Endodermal cell (in vitro differentiated cells): ENCODE measurements at regions not wholly inside any gene's neighbourhood (a gene's known extent, or its start where the extent isn't known, plus 50 kb on each side); places are given as distances from the start of the nearest gene placed in this dataset.

Experiments used
- DNase-seq: peaks from one replicate; pipeline ENCODE4 v3.0.0-alpha.2; 2017
- H3K27ac ChIP-seq: 2 replicates; pipeline ENCODE4 v1.5.1; 2013; ENCODE audit warnings: mild to moderate bottlenecking, low read depth, low read length, moderate library complexity
- H3K27me3 ChIP-seq: 2 replicates; pipeline ENCODE4 v1.6.1; 2013; ENCODE audit warnings: mild to moderate bottlenecking, low read length, moderate library complexity; ENCODE audit not compliant: insufficient read depth, control insufficient read depth, poor library complexity, severe bottlenecking
- H3K36me3 ChIP-seq: 2 replicates; pipeline ENCODE4 v1.7.0; 2013; ENCODE audit warnings: mild to moderate bottlenecking, low read length, moderate library complexity; ENCODE audit not compliant: control insufficient read depth, insufficient read depth
- H3K4me1 ChIP-seq: one replicate; pipeline ENCODE4 v1.7.0; 2013; ENCODE audit warnings: low read length; ENCODE audit not compliant: control insufficient read depth, insufficient read depth
- H3K4me3 ChIP-seq: 2 replicates; pipeline ENCODE4 v1.5.1; 2013; ENCODE audit warnings: mild to moderate bottlenecking, low read length, moderate library complexity
- H3K9ac ChIP-seq: 2 replicates; pipeline ENCODE4 v1.6.1; 2013; ENCODE audit warnings: mild to moderate bottlenecking, low read length, moderate library complexity; ENCODE audit not compliant: poor library complexity, severe bottlenecking; ENCODE audit errors: extremely low read depth
- H3K9me3 ChIP-seq: 2 replicates; pipeline ENCODE4 v1.6.1; 2013; ENCODE audit warnings: mild to moderate bottlenecking, low read length, moderate library complexity; ENCODE audit not compliant: control insufficient read depth
- H3K27ac Mint-ChIP-seq: 2 replicates; pipeline ENCODE4 v1.8.0; 2020; ENCODE audit warnings: mixed read lengths
- H3K27me3 Mint-ChIP-seq: 2 replicates; pipeline ENCODE4 v1.8.0; 2021; ENCODE audit warnings: mild to moderate bottlenecking, mixed read lengths; ENCODE audit not compliant: insufficient read depth
- H3K36me3 Mint-ChIP-seq: 2 replicates; pipeline ENCODE4 v1.8.0; 2020; ENCODE audit warnings: low read depth, mixed read lengths
- H3K4me1 Mint-ChIP-seq: 2 replicates; pipeline ENCODE4 v1.8.0; 2020; ENCODE audit warnings: mixed read lengths
- H3K4me3 Mint-ChIP-seq: 2 replicates; pipeline ENCODE4 v1.8.0; 2020; ENCODE audit warnings: mild to moderate bottlenecking, moderate library complexity, mixed read lengths
- H3K9me3 Mint-ChIP-seq: 2 replicates; pipeline ENCODE4 v1.8.0; 2020; ENCODE audit warnings: mild to moderate bottlenecking, mixed read lengths
- WGBS, 2 experiments: methylation state at CpG; one replicate each; pipeline versions ENCODE4 v1.1.5 to v1.1.7; 2013; ENCODE audit warnings: missing lambda C conversion rate in 2 of 2, mixed read lengths in 1 of 2; ENCODE audit not compliant: insufficient coverage in 1 of 2, insufficient read length in 1 of 2; 5-methylcytosine and 5-hydroxymethylcytosine counted together
- TF ChIP-seq, protein P1 (sequence below): fragments of 200-600 bp; sonication (generic); conservative IDR thresholded peaks from 2 replicates; pipeline ENCODE4 v1.5.0; 2021; ENCODE audit warnings: antibody characterized with exemption, mild to moderate bottlenecking

DNA sequence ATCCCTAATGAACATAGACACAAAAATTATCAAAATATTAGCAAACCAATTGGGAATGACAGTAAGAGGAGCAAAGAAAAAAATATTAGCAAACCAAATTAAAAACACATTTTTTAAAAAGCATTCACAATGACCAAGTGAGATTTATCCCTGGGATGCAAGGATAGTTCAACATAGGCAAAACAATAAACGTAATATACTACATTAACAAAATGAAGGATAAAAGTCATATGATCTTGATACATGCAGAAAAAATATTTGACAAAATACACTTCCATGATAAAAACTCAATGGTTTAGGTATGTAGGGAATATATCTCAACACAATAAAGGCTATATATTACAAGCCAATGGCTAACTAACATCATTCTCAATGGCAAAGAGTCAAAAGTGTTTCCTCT is 83.3 kb downstream of the CRPPA start:
- WGBS, 2 experiments, result 88% methylated on average over 1 of the region's 1 CpG; no CpG with 5 or more reads in 1 of the 2 experiments
- Mint-ChIP-seq H3K9me3 (peaks cover 2% of the 10 kb centered on the region), H3K4me3 (no peak overlapping the region), H3K27ac (no peak overlapping the region), H3K27me3 (no peaks in the 10 kb centered on the region), H3K36me3 (no peaks in the 10 kb centered on the region), H3K4me1 (no peaks in the 10 kb centered on the region)
- no peaks in the 10 kb centered on the region for H3K27me3 ChIP-seq
- TF ChIP-seq, protein P1, sequence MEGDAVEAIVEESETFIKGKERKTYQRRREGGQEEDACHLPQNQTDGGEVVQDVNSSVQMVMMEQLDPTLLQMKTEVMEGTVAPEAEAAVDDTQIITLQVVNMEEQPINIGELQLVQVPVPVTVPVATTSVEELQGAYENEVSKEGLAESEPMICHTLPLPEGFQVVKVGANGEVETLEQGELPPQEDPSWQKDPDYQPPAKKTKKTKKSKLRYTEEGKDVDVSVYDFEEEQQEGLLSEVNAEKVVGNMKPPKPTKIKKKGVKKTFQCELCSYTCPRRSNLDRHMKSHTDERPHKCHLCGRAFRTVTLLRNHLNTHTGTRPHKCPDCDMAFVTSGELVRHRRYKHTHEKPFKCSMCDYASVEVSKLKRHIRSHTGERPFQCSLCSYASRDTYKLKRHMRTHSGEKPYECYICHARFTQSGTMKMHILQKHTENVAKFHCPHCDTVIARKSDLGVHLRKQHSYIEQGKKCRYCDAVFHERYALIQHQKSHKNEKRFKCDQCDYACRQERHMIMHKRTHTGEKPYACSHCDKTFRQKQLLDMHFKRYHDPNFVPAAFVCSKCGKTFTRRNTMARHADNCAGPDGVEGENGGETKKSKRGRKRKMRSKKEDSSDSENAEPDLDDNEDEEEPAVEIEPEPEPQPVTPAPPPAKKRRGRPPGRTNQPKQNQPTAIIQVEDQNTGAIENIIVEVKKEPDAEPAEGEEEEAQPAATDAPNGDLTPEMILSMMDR, result no peak
- no peak overlapping the region for H3K27ac ChIP-seq
- no peaks in the 10 kb centered on the region for H3K36me3 ChIP-seq
- no peak overlapping the region for H3K4me3 ChIP-seq
- no peak for DNase-seq
- H3K9ac ChIP-seq, result no peak overlapping the region
- H3K9me3 ChIP-seq, result peaks cover 5% of the 10 kb centered on the region
- no peaks in the 10 kb centered on the region for H3K4me1 ChIP-seq

DNA sequence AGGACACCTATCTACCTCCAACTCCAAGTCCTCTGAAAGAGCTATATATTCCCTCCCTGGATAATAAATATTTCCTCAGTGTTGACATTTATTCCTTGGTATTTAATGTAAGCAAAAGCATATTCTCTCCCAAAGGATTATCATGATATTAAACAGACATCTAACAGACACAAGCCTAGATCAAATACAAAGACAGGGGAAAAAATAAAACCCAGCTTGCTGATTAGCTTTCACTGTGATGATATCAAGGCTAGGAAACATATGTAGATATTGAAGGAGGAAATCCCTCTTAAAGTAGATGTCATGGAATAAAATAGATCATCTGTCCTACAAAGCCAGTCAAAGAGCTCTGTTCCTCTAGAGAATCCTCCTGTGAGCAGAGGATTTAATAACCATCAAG is 95.2 kb downstream of the CRPPA start:
- H3K27ac ChIP-seq, result no peak overlapping the region
- H3K9me3 ChIP-seq, result no peaks in the 10 kb centered on the region
- no peak for DNase-seq
- no peak overlapping the region for H3K9ac ChIP-seq
- no peaks in the 10 kb centered on the region for H3K36me3 ChIP-seq
- no peaks in the 10 kb centered on the region for H3K4me1 Mint-ChIP-seq
- no peak overlapping the region for H3K27ac Mint-ChIP-seq
- TF ChIP-seq, protein P1, result no peak
- H3K4me3 ChIP-seq, result no peak overlapping the region
- no peaks in the 10 kb centered on the region for H3K36me3 Mint-ChIP-seq
- H3K27me3 ChIP-seq, result no peaks in the 10 kb centered on the region
- no peaks in the 10 kb centered on the region for H3K4me1 ChIP-seq
- no peak overlapping the region for H3K4me3 Mint-ChIP-seq
- H3K27me3 Mint-ChIP-seq, result no peaks in the 10 kb centered on the region
- no peaks in the 10 kb centered on the region for H3K9me3 Mint-ChIP-seq

DNA sequence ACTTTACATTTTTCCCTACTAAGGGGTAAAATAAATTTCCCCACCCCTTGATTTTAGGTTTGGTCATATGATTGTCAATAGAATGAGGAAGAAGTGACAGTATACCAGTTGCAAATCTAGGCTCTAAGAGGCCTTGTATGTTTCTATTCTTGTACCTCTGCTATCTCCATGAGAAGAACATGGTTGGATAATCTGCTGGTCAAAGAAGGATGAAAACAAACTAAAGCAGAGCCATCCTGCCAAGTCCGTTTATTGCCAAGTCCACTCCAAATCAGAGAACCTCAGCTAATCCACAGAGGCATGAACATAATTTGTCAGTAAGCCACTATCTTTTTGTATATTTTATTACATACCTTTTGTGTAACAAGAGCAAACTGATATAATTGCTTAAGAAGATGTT is 98.0 kb downstream of the CRPPA start:
- no peak overlapping the region for H3K9ac ChIP-seq
- H3K27me3 ChIP-seq, result no peaks in the 10 kb centered on the region
- TF ChIP-seq, protein P1, result no peak
- Mint-ChIP-seq H3K9me3 (no peaks in the 10 kb centered on the region), H3K27ac (no peak overlapping the region), H3K4me1 (no peaks in the 10 kb centered on the region), H3K27me3 (no peaks in the 10 kb centered on the region), H3K36me3 (no peaks in the 10 kb centered on the region), H3K4me3 (no peak overlapping the region)
- H3K9me3 ChIP-seq, result no peaks in the 10 kb centered on the region
- H3K4me3 ChIP-seq, result no peak overlapping the region
- 92% methylated on average over 1 of the region's 1 CpG; no CpG with 5 or more reads in 1 of the 2 experiments for WGBS, 2 experiments
- no peaks in the 10 kb centered on the region for H3K4me1 ChIP-seq
- no peak overlapping the region for H3K27ac ChIP-seq
- no peak for DNase-seq
- H3K36me3 ChIP-seq, result no peaks in the 10 kb centered on the region
